MCF 10A (cell line): ENCODE measurements at regions not wholly inside any gene's neighbourhood (a gene's known extent, or its start where the extent isn't known, plus 50 kb on each side); places are given as distances from the start of the nearest gene placed in this dataset.

ENCODE experiments used
- BruUV-seq: library from RNA; stranded (reverse); fragments of 400-500 nt; replicated peaks from 2 replicates; lab custom pipeline; 2021; lab: Mats Ljungman, UMichigan
- CTCF ChIA-PET: fragments of 300-600 bp; sonication (Branson Sonifier 250); formaldehyde crosslinking; extraction: SDS; loops from one replicate; lab custom pipeline; 2021; ENCODE audit warnings: antibody characterized with exemption, inconsistent platforms; lab: Yijun Ruan, JAX
- POLR2A ChIA-PET: fragments of 300-600, 350-650 bp; sonication (Branson Sonifier 250); formaldehyde crosslinking; extraction: SDS; loops from one replicate; lab custom pipeline; 2020; ENCODE audit warnings: antibody characterized with exemption, inconsistent platforms; lab: Yijun Ruan, JAX
- DNase-seq: peaks from one replicate; pipeline ENCODE4 v3.0.0-alpha.2; 2018; ENCODE audit not compliant: unreplicated experiment
- H3K27ac Mint-ChIP-seq: one replicate; pipeline ENCODE4 v1.8.0; 2022; ENCODE audit warnings: mild to moderate bottlenecking, low read depth, mixed read lengths; ENCODE audit not compliant: unreplicated experiment
- H3K27me3 Mint-ChIP-seq: one replicate; pipeline ENCODE4 v1.8.0; 2022; ENCODE audit warnings: mixed read lengths; ENCODE audit not compliant: insufficient read depth, unreplicated experiment
- H3K36me3 Mint-ChIP-seq: one replicate; pipeline ENCODE4 v1.8.0; 2022; ENCODE audit warnings: mild to moderate bottlenecking, moderate library complexity, mixed read lengths; ENCODE audit not compliant: insufficient read depth, unreplicated experiment
- H3K4me1 Mint-ChIP-seq: one replicate; pipeline ENCODE4 v1.8.0; 2022; ENCODE audit warnings: mixed read lengths; ENCODE audit not compliant: insufficient read depth, unreplicated experiment
- H3K4me3 Mint-ChIP-seq: one replicate; pipeline ENCODE4 v1.8.0; 2022; ENCODE audit warnings: mild to moderate bottlenecking, moderate library complexity, mixed read lengths; ENCODE audit not compliant: unreplicated experiment
- H3K9me3 Mint-ChIP-seq: one replicate; pipeline ENCODE4 v1.8.0; 2022; ENCODE audit warnings: mixed read lengths; ENCODE audit not compliant: unreplicated experiment
- CTCF ChIP-seq: fragments of 200-600 bp; IDR thresholded peaks from one replicate; pipeline ENCODE4 v1.8.0; 2022; ENCODE audit warnings: antibody characterized with exemption, mild to moderate bottlenecking; ENCODE audit not compliant: unreplicated experiment
- intact Hi-C: fragments of 100-400 bp; cut with micrococcal nuclease; formaldehyde crosslinking; loops from 2 replicates; pipeline ENCODE4 v1.14.1; 2022

GRCh38 chr16:35747658-35748455 lies 2288.4 kb downstream of the TP53TG3F start:
- intact Hi-C loops: no loop called here
- CTCF ChIA-PET: no interaction called here
- no TSS peak for BruUV-seq

DNA sequence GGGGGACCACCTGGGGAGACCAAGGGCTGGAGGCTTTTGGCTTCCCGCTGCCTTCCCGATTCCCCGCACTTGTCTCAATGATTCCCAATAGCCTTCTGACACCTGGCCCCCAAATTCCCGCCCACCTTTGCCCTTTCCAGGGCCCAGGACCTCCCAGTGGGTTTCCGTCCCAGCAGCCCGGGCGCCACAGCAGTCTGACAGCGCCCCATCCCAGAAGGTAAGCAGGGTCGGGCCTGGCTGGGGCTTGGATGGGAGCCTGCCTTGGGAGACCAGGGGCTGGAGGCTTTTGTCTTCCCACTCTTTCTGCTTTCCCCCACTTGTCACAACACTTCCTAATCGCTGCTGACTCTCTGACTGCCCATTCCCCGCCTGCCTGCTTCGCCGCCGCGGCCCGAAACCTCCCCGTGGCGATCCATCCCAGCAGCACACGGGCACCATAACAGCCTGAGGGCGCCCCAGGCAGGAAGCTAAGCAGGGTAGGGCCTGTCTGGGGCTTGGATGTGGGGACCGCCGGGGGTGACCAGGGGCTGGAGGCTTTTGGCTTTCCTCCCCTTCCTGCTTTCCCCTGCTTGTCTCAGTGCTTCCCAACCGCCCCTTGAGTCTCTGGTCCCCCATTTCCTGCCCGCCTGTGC lies 2289.3 kb downstream of the TP53TG3F start:
- CTCF ChIA-PET: no interaction called here
- no peak overlapping the region for H3K4me3 Mint-ChIP-seq
- intact Hi-C loops: no loop called here
- peaks cover 12% of the 10 kb centered on the region for H3K4me1 Mint-ChIP-seq
- no peak for DNase-seq
- H3K27ac Mint-ChIP-seq: no peak overlapping the region
- peaks cover 6% of the 10 kb centered on the region for H3K36me3 Mint-ChIP-seq
- no peak for TF ChIP-seq CTCF
- H3K27me3 Mint-ChIP-seq: no peaks in the 10 kb centered on the region
- POLR2A ChIA-PET: no interaction called here
- BruUV-seq: no TSS peak
- peaks cover 29% of the 10 kb centered on the region for H3K9me3 Mint-ChIP-seq

More at GRCh38 chr16:35747658-35748455, 2288.4 kb downstream of the TP53TG3F start:
- POLR2A ChIA-PET: no interaction called here
- H3K4me1 Mint-ChIP-seq: peaks cover 12% of the 10 kb centered on the region
- no peak for TF ChIP-seq CTCF
- no peak overlapping the region for H3K4me3 Mint-ChIP-seq
- peaks cover 6% of the 10 kb centered on the region for H3K36me3 Mint-ChIP-seq
- no peak overlapping the region for H3K27ac Mint-ChIP-seq
- H3K27me3 Mint-ChIP-seq: no peaks in the 10 kb centered on the region
- DNase-seq: no peak
- peaks cover 23% of the 10 kb centered on the region for H3K9me3 Mint-ChIP-seq

GRCh38 chr16:35749253-35750141 lies 2290.1 kb downstream of the TP53TG3F start:
- Mint-ChIP-seq H3K27me3 (no peaks in the 10 kb centered on the region), H3K4me3 (no peak overlapping the region), H3K9me3 (peaks cover 22% of the 10 kb centered on the region), H3K4me1 (peaks cover 8% of the 10 kb centered on the region), H3K27ac (no peak overlapping the region), H3K36me3 (peaks cover 6% of the 10 kb centered on the region)
- no peak for TF ChIP-seq CTCF
- no peak for DNase-seq
- CTCF ChIA-PET: interaction anchor here (0.5 kb wide), 1 partner anchor 813 kb away, joined by 3 read pairs; no protein-coding TSS in a partner anchor
- intact Hi-C loops: no loop called here
- BruUV-seq: no TSS peak
- POLR2A ChIA-PET: no interaction called here
